ENCODE measurements at regions not wholly inside any gene's neighbourhood (a gene's known extent, or its start where the extent isn't known, plus 50 kb on each side); places are given as distances from the start of the nearest gene placed in this dataset.

DNA sequence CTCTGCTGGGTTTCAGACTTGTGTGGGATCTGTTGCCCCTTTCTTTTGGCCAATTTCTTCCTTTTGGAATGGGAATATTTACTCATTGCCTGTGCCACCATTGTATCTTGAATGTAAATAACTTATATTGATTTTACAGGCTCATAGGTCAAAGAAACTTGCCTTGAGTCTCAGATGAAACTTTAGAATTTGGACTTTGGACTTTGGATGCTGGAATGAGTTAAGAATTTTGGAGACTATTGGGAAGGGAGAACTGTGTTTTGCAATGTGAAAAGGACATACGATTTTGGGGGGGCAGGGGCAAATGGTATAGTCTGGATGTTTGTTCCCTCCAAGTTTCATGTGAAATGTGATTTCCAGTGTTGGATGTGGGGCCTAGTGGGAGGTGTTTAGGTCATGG, 62.6 kb upstream of the TNFRSF21 start (continued):
- TF ChIP-seq, protein P1, sequence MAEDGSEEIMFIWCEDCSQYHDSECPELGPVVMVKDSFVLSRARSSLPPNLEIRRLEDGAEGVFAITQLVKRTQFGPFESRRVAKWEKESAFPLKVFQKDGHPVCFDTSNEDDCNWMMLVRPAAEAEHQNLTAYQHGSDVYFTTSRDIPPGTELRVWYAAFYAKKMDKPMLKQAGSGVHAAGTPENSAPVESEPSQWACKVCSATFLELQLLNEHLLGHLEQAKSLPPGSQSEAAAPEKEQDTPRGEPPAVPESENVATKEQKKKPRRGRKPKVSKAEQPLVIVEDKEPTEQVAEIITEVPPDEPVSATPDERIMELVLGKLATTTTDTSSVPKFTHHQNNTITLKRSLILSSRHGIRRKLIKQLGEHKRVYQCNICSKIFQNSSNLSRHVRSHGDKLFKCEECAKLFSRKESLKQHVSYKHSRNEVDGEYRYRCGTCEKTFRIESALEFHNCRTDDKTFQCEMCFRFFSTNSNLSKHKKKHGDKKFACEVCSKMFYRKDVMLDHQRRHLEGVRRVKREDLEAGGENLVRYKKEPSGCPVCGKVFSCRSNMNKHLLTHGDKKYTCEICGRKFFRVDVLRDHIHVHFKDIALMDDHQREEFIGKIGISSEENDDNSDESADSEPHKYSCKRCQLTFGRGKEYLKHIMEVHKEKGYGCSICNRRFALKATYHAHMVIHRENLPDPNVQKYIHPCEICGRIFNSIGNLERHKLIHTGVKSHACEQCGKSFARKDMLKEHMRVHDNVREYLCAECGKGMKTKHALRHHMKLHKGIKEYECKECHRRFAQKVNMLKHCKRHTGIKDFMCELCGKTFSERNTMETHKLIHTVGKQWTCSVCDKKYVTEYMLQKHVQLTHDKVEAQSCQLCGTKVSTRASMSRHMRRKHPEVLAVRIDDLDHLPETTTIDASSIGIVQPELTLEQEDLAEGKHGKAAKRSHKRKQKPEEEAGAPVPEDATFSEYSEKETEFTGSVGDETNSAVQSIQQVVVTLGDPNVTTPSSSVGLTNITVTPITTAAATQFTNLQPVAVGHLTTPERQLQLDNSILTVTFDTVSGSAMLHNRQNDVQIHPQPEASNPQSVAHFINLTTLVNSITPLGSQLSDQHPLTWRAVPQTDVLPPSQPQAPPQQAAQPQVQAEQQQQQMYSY (CRISPR knock-in tag; IDR thresholded peaks at IDR 0.05): no peak

DNA sequence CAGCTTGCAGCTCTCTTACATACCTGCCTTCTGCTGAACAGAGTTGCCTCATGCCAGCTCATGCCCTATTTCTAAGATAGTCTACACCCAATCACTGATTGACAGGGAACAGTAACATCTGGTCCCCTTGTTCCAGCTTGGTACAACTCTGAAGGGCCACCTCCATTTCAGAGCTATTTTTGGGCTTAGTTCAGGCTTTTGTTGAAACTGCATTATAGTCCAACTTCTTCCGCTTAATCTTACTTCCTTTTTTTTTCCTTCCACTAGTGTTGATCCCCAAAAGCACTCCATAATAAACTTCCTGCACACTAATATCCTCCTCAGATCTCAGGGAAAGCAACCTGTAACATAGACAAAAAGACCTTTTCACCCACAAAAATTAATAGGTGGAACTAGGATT, 65.7 kb upstream of the TNFRSF21 start:
- ATAC-seq: no peak
- peaks cover 1 to 3% of the 10 kb centered on the region in 2 experiments; a peak in 1 of 4 replicates for H3K27me3 ChIP-seq (replicated peaks in 1 of 2; ENCODE audit: control insufficient read depth in 2 of 2, insufficient read depth in 2 of 2, low read length in 1 of 2)
- H3K9ac ChIP-seq (ENCODE audit: control insufficient read depth, insufficient read depth, low read length): no peak overlapping the region
- no peaks in the 10 kb centered on the region for H3K36me3 ChIP-seq (ENCODE audit: control insufficient read depth in 2 of 2, insufficient read depth in 2 of 2, low read length in 1 of 2)
- no peak for DNase-seq (ENCODE audit: low read depth, low spot score)
- intact Hi-C loops (cut with micrococcal nuclease; ENCODE audit: unreplicated experiment): no loop called here
- POLR2A ChIA-PET: no interaction called here
- H3K27ac ChIP-seq (ENCODE audit: control insufficient read depth, insufficient read depth): no peak overlapping the region
- no peak for FAIRE-seq
- no peaks in the 10 kb centered on the region for H3K9me3 ChIP-seq (replicated peaks; ENCODE audit: control insufficient read depth, insufficient read depth, low read length)
- H2AFZ ChIP-seq (ENCODE audit: control insufficient read depth, low read depth, low read length): no peak overlapping the region
- no peaks in the 10 kb centered on the region for H4K20me1 ChIP-seq (ENCODE audit: control insufficient read depth, insufficient read depth)
- 0% methylated on average over 1 of the region's 1 CpG for WGBS (ENCODE audit: insufficient coverage, insufficient replicate concordance, low lambda C conversion rate, missing lambda C conversion rate)
- BruUV-seq (replicated peaks): no TSS peak
- no peak for TF ChIP-seq SMC3 (IDR thresholded peaks at IDR 0.05; ENCODE audit: borderline replicate concordance, low read length)
- no peak for TF ChIP-seq EED (IDR thresholded peaks at IDR 0.05; ENCODE audit: low read depth)
- no peak for TF ChIP-seq ZNF384 (IDR thresholded peaks at IDR 0.05; ENCODE audit: borderline replicate concordance, low read depth, low read length)
- no peak for TF ChIP-seq POLR2AphosphoS2 (IDR thresholded peaks at IDR 0.05; ENCODE audit: low read depth, low read length)
- no peak for TF ChIP-seq YY1 (IDR thresholded peaks at IDR 0.05; ENCODE audit: low read depth, low read length)
- no peak for TF ChIP-seq ZNF622 (IDR thresholded peaks at IDR 0.05)
- no peak for TF ChIP-seq EGR1 (IDR thresholded peaks at IDR 0.05; ENCODE audit: borderline replicate concordance in 1 of 2, low read depth in 2 of 2, low read length in 2 of 2)
- TF ChIP-seq JUND (IDR thresholded peaks at IDR 0.05; ENCODE audit: low read depth, low read length): no peak
- no peak for TF ChIP-seq KAT2A (conservative IDR thresholded peaks at IDR 0.05; ENCODE audit: control insufficient read depth, low read depth, low read length)
- TF ChIP-seq E2F4 (IDR thresholded peaks at IDR 0.05; ENCODE audit: low read depth, low read length): no peak
- CTCF ChIA-PET: no interaction called here
- H3K4me1 ChIP-seq (ENCODE audit: control insufficient read depth, insufficient read depth, low read length): no peaks in the 10 kb centered on the region
- no peaks in the 10 kb centered on the region for H3K79me2 ChIP-seq (ENCODE audit: control insufficient read depth, insufficient read depth, low read length)
- H3K4me2 ChIP-seq (ENCODE audit: control insufficient read depth, insufficient read depth): no peak overlapping the region
- in situ Hi-C loops (cut with MboI): no loop called here
- H3K4me3 ChIP-seq: no peak overlapping the region
- RAD21 ChIA-PET (ENCODE audit: unreplicated experiment): no interaction called here
- SMC1A ChIA-PET (ENCODE audit: uncharacterized antibody, unreplicated experiment): interaction anchor here (1.0 kb wide), 1 partner anchor 278 kb away, joined by 4 read pairs; no protein-coding TSS in a partner anchor
